Heart left ventricle (tissue), 13 donors: ENCODE measurements at regions not wholly inside any gene's neighbourhood (a gene's known extent, or its start where the extent isn't known, plus 50 kb on each side); places are given as distances from the start of the nearest gene placed in this dataset.

Experiments used
- CTCF ChIP-seq, 12 donors: fragments of 200-600 bp; sonication (generic) in 4 of 12; IDR thresholded peaks; one replicate each; pipeline versions ENCODE4 v1.5.0 to v1.8.0; 2018 to 2022; ENCODE audit warnings: antibody characterized with exemption in 12 of 12, mild to moderate bottlenecking in 5 of 12
- POLR2A ChIP-seq, 2 donors: fragments of 450-650 bp; IDR thresholded peaks; one replicate each; pipeline ENCODE4 v1.6.1; 2017; ENCODE audit warnings: antibody characterized with exemption in 2 of 2, mild to moderate bottlenecking in 2 of 2, moderate library complexity in 2 of 2
- donor health status: ischemic (EF 13 %, LVEDD 7.1; RV severe dilation, severe dysfunction).
- donor health status: DM: no; HTN: yes; CAD: no.
- donor health status: DM: no; HTN: no; CAD: no.
- donor health status: ischemic (EF 25% LVEDD 6.9; RV normal size, moderate dysfunction).
- donor health status: ischemic (EF 25% LVEDD 5.7; RV mildly dilated, moderate dysfunction).
- donor health status: ischemic (EF 35%, LVEDD 5.7; RV mildly dilated, moderate dysfunction).
- donor health status: nonischemic (EF 11% LVEDD 7.7; RV severe dilation, severe dysfunction).
- donor health status: DM: yes; HTN: yes; CAD: no.
- donor health status: PGD.
- donor health status: ischemic (EF 29% LVEDD 5.4; RV normal size, mild dysfunction).
- donor health status: nonischemic (EF 23%, LVEDD 6.1; RV moderate dilation, normal function).

- TF ChIP-seq POLR2A (IDR thresholded peaks at IDR 0.05) (no peak), CTCF (IDR thresholded peaks at IDR 0.05) (no peak)
Measured at GRCh38 chr10:78514459-78514858, 480.8 kb downstream of the RPS24 start.
